ENCODE measurements at regions not wholly inside any gene's neighbourhood (a gene's known extent, or its start where the extent isn't known, plus 50 kb on each side); places are given as distances from the start of the nearest gene placed in this dataset.
"Not testable (repeated sequence)": the region's sequence is repeated elsewhere in the genome, so short reads cannot be mapped to it uniquely, and the experiment has no call there.

DNA sequence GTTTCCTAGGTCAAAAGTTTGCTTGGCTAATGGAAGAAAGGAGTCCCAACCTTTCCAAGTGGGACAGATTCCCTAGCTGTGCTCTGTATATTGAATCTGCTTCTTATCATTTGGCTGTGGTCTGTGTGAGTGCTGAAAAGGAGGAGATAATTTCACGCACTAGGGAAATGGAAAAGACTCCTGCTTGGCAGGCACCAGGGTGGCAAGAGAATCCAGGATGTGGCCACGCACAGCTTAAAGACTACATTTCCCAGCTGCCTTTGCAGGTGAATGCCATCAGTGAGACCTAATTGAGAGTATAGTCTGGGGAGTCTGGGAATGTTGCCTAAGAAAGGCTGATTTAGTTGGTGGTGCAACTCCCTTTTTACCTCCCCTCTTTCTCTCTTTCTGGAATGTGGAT lies 253.5 kb upstream of the PLGLB1 start:
- H3K79me2 ChIP-seq (ENCODE audit: control insufficient read depth, insufficient read depth, low read length, unreplicated experiment); H3K4me1 ChIP-seq (ENCODE audit: control insufficient read depth, insufficient read depth, low read length, unreplicated experiment); H3K4me3 ChIP-seq (ENCODE audit: low read depth, low read length); H3K27me3 ChIP-seq (ENCODE audit: insufficient read depth, low read length); H2AFZ ChIP-seq (ENCODE audit: low read length, unreplicated experiment); H3K27ac ChIP-seq (ENCODE audit: low read depth, low read length); H3K36me3 ChIP-seq (ENCODE audit: insufficient read depth, low read length): not testable (repeated sequence)

DNA sequence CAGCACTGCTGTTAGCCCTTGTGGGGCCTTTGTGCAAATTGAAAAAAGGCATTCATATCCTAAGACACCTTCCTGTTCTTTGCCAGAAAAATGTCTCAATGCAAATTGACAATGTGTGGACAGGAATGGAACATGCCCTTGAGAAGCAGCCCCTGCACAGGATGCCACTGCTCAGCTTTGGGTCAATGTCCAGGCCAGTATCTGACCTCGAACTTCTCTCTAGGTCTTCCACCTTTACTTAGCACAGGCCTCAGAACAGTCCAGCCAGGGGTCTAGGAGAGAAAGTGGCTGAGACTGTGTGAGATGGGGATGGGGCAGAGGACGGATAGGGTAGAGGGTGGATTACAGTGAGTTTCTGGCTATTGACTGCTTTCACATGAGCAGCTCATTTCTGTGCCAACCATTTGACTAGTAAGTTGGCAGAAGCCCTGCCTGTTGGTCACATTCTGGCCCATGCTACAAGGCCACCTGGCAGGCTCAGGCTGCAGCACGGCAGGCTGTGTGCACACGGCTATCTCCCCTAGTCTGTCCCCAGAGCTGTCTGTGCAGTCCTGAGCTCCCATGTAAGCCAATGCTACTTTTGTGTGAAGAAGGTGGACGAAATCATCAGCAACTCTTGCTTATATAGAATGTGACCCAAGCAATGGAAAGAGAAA lies 254.5 kb upstream of the PLGLB1 start:
- H3K79me2 ChIP-seq (ENCODE audit: control insufficient read depth, insufficient read depth, low read length, unreplicated experiment); H3K4me1 ChIP-seq (ENCODE audit: control insufficient read depth, insufficient read depth, low read length, unreplicated experiment); H3K27ac ChIP-seq (ENCODE audit: low read depth, low read length): not testable (repeated sequence)

GRCh38 chr2:87276673-87277072 lies 255.0 kb upstream of the PLGLB1 start:
- H3K79me2 ChIP-seq (ENCODE audit: control insufficient read depth, insufficient read depth, low read length, unreplicated experiment); H3K4me3 ChIP-seq (ENCODE audit: low read depth, low read length); H2AFZ ChIP-seq (ENCODE audit: low read length, unreplicated experiment); H3K27ac ChIP-seq (ENCODE audit: low read depth, low read length); H3K36me3 ChIP-seq (ENCODE audit: insufficient read depth, low read length); H3K27me3 ChIP-seq (ENCODE audit: insufficient read depth, low read length); H3K4me1 ChIP-seq (ENCODE audit: control insufficient read depth, insufficient read depth, low read length, unreplicated experiment): not testable (repeated sequence)

More for the DNA sequence above, 254.5 kb upstream of the PLGLB1 start:
- not testable (repeated sequence) for H3K4me3 ChIP-seq (ENCODE audit: low read depth, low read length); H3K27me3 ChIP-seq (ENCODE audit: insufficient read depth, low read length); H3K36me3 ChIP-seq (ENCODE audit: insufficient read depth, low read length); H2AFZ ChIP-seq (ENCODE audit: low read length, unreplicated experiment)

DNA sequence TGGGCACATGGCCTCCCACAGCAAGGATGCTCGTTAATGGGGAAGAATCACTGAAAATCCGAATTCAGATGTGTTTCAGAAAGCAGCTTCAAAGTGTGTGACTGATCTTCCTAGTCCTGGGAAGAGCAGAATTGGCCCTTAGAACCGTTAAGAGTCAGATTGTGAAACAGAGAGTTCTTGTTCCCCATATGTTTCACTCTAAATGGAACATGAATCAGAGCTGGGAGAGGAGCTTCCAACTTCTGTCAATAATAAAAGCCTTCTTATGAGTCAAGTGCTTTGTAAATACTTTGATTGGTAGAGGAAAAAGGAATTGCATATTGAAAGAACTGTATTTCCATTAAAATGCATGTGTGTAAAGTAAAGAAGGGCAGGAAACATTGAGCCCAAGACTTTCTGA lies 256.1 kb upstream of the PLGLB1 start:
- not testable (repeated sequence) for H2AFZ ChIP-seq (ENCODE audit: low read length, unreplicated experiment); H3K36me3 ChIP-seq (ENCODE audit: insufficient read depth, low read length); H3K27ac ChIP-seq (ENCODE audit: low read depth, low read length); H3K79me2 ChIP-seq (ENCODE audit: control insufficient read depth, insufficient read depth, low read length, unreplicated experiment); H3K4me1 ChIP-seq (ENCODE audit: control insufficient read depth, insufficient read depth, low read length, unreplicated experiment); H3K4me3 ChIP-seq (ENCODE audit: low read depth, low read length); H3K27me3 ChIP-seq (ENCODE audit: insufficient read depth, low read length)

DNA sequence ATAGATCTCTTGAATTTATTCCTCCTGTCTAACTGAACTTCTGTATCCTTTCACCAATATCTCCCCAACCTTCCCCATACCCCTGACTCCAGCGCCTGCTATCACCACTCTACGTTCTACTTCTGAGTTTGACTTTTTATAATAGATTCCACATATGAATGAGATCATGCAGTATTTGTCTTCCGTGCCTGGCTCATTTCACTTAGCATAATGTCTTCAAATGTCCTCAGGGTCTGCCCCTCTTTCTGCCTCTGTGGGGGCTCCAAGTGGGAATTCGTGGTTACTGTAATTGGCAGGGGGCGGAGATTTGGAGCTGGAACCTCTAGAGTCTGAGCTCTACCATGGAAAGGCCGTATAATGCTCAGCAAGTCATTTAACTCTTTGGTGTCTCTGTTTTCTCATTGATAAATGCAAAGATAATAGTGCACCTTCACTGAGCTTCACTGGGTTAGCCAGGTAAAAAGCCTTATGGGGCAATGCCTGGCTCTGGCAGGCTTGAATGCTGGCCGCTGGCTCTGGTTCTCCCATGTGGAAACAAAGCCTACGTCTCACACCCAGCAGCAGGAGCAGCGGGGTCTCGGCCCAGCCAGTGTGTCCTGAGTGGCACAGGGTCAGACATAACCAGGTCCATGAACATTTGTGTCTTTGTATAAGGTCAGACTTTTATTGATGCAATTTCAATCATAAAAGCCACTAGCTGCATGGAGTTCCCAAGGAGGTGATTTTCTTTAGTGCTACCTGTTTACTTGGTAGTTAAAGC lies 259.1 kb upstream of the PLGLB1 start:
- H3K36me3 ChIP-seq (ENCODE audit: insufficient read depth, low read length); H3K27me3 ChIP-seq (ENCODE audit: insufficient read depth, low read length); H3K27ac ChIP-seq (ENCODE audit: low read depth, low read length); H2AFZ ChIP-seq (ENCODE audit: low read length, unreplicated experiment); H3K79me2 ChIP-seq (ENCODE audit: control insufficient read depth, insufficient read depth, low read length, unreplicated experiment); H3K4me1 ChIP-seq (ENCODE audit: control insufficient read depth, insufficient read depth, low read length, unreplicated experiment); H3K4me3 ChIP-seq (ENCODE audit: low read depth, low read length): not testable (repeated sequence)

DNA sequence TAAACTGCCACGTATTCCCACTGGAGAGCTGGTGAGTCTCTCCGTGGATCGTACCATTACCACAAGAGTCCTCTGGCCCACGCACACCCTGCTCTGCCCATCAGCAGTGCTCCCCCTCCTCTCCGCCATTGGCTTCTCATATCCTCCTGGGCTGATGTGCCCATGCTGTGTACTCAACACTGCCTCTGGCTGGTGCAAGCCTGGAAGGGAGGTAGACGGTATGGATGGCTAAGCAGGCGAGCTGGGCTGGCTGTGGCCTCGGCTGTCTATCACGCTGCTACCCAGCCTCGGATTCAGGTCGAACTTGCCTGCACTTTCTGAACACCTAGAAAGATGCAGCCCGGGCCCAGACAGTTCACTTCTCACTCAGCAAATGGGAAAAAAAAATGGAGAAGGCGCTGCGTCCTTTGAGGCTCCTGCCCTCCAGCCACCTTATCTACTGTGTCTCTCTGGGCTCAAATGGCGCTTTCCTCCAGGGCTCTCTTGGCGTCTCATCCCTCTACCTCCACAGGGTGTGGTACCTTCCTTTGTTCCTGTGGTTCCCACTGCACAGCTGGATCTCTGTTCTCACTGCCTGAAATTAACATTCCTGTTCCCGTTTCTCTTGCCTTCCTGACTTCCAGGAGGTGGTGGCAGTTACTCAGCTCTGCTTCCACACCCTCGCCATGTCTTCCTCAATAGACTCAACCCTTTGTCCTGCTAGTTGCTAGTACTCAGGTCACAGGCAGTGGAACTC lies 262.3 kb upstream of the PLGLB1 start:
- H3K27me3 ChIP-seq (ENCODE audit: insufficient read depth, low read length); H2AFZ ChIP-seq (ENCODE audit: low read length, unreplicated experiment); H3K4me3 ChIP-seq (ENCODE audit: low read depth, low read length); H3K4me1 ChIP-seq (ENCODE audit: control insufficient read depth, insufficient read depth, low read length, unreplicated experiment); H3K79me2 ChIP-seq (ENCODE audit: control insufficient read depth, insufficient read depth, low read length, unreplicated experiment); H3K27ac ChIP-seq (ENCODE audit: low read depth, low read length); H3K36me3 ChIP-seq (ENCODE audit: insufficient read depth, low read length): not testable (repeated sequence)

DNA sequence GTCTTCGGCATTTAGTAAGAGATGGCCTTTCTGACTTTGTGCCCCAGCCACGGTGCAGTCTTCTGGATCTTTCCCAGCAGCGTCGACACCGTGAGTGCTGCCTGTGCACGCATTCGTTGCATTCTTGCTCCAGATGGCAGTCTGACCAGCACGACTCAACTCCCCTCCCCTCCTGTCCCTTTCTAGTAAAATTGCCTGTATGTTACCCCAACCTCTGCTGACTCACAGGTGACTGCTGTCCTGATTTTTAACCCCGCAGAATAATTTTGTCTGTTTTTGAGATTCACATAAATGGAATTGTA lies 262.8 kb upstream of the PLGLB1 start:
- not testable (repeated sequence) for H2AFZ ChIP-seq (ENCODE audit: low read length, unreplicated experiment); H3K79me2 ChIP-seq (ENCODE audit: control insufficient read depth, insufficient read depth, low read length, unreplicated experiment); H3K4me1 ChIP-seq (ENCODE audit: control insufficient read depth, insufficient read depth, low read length, unreplicated experiment); H3K4me3 ChIP-seq (ENCODE audit: low read depth, low read length); H3K27me3 ChIP-seq (ENCODE audit: insufficient read depth, low read length); H3K36me3 ChIP-seq (ENCODE audit: insufficient read depth, low read length); H3K27ac ChIP-seq (ENCODE audit: low read depth, low read length)

DNA sequence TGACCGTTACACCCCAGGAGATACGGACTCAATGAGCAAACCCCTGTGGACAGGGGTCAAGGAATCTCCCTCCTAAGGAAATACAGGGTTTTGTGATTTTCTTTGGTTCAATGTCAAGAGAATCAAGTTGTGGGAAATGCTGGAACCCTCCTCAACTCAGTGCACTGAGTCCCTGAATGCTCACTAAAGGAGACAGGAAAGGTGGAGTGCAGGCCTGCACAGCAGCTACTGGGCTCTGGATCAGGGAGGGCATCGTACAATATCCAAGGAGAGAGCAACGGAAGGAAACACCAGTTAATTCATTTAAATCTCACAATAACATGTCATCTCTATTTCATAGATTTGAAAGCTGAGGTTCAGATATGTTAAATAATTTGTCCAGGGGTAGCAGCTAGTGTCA lies 263.5 kb upstream of the PLGLB1 start:
- not testable (repeated sequence) for H3K4me3 ChIP-seq (ENCODE audit: low read depth, low read length); H2AFZ ChIP-seq (ENCODE audit: low read length, unreplicated experiment)

GRCh38 chr2:87290566-87291307 lies 269.1 kb upstream of the PLGLB1 start:
- H3K27ac ChIP-seq (ENCODE audit: low read depth, low read length); H3K4me1 ChIP-seq (ENCODE audit: control insufficient read depth, insufficient read depth, low read length, unreplicated experiment); H3K27me3 ChIP-seq (ENCODE audit: insufficient read depth, low read length); H3K4me3 ChIP-seq (ENCODE audit: low read depth, low read length); H3K36me3 ChIP-seq (ENCODE audit: insufficient read depth, low read length); H3K79me2 ChIP-seq (ENCODE audit: control insufficient read depth, insufficient read depth, low read length, unreplicated experiment); H2AFZ ChIP-seq (ENCODE audit: low read length, unreplicated experiment): not testable (repeated sequence)

More for the DNA sequence above, 263.5 kb upstream of the PLGLB1 start:
- H3K36me3 ChIP-seq (ENCODE audit: insufficient read depth, low read length); H3K4me1 ChIP-seq (ENCODE audit: control insufficient read depth, insufficient read depth, low read length, unreplicated experiment); H3K27me3 ChIP-seq (ENCODE audit: insufficient read depth, low read length); H3K79me2 ChIP-seq (ENCODE audit: control insufficient read depth, insufficient read depth, low read length, unreplicated experiment); H3K27ac ChIP-seq (ENCODE audit: low read depth, low read length): not testable (repeated sequence)

DNA sequence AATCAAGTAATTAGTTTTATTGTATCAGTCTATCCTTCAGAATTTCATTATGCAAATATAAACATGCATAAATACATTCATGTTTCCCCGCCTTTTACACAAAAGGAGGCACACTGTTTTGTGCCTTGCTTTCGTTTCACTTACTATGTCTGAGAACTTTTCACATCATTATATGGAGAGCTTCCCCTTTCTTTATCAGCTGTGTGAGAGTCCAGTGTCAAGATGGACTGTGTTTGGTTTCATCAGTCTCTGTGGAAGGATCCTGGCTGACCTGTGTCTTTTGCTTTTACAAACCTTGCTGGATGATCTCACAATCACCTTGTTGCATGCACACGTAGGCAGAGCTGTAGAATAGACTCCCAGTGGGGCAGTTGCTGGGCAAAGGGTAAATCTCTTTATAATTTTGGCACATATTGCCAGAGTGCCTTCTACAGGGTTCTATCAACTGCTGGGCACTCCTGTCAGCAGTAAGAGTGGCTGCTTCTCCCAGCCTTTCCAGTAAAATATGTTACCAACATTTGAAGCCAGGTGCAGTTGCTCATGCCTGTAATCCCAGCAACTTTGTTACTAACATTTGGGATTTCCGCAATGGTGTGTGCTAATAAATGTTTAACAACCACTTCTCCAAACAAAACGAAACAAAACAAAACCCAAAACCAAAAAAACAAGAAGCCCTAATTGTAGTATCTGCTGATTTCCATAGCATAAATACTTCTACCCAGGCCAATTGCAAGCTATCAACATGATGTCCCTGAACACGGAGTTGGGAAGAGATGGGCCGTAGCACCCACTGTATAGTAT lies 270.0 kb upstream of the PLGLB1 start:
- H3K79me2 ChIP-seq (ENCODE audit: control insufficient read depth, insufficient read depth, low read length, unreplicated experiment); H3K4me3 ChIP-seq (ENCODE audit: low read depth, low read length); H2AFZ ChIP-seq (ENCODE audit: low read length, unreplicated experiment); H3K36me3 ChIP-seq (ENCODE audit: insufficient read depth, low read length); H3K4me1 ChIP-seq (ENCODE audit: control insufficient read depth, insufficient read depth, low read length, unreplicated experiment); H3K27ac ChIP-seq (ENCODE audit: low read depth, low read length); H3K27me3 ChIP-seq (ENCODE audit: insufficient read depth, low read length): not testable (repeated sequence)

All from ACC112 (cell line).